ENCODE measurements at regions not wholly inside any gene's neighbourhood (a gene's known extent, or its start where the extent isn't known, plus 50 kb on each side); places are given as distances from the start of the nearest gene placed in this dataset.

- TF ChIP-seq POLR2A (IDR thresholded peaks at IDR 0.05) (no peak), CTCF (IDR thresholded peaks at IDR 0.05) (no peak)
Measured at GRCh38 chr11:15670520-15671070, 555.9 kb downstream of the INSC start.
